ENCODE measurements at regions not wholly inside any gene's neighbourhood (a gene's known extent, or its start where the extent isn't known, plus 50 kb on each side); places are given as distances from the start of the nearest gene placed in this dataset.

GRCh38 chr1:227432181-227432535, 113.9 kb upstream of the CDC42BPA start:
- DNase-seq (ENCODE audit: low read depth, low spot score) (no peak), FAIRE-seq (no peak)
- H3K4me3 ChIP-seq (ENCODE audit: control insufficient read depth in 2 of 3, extremely low read depth in 1 of 3, insufficient read depth in 2 of 3, low read depth in 1 of 3, low read length in 3 of 3), result no peak overlapping the region
- TF ChIP-seq EZH2 (IDR thresholded peaks at IDR 0.05; ENCODE audit: low read length), result no peak
- TF ChIP-seq CTCF (optimal IDR thresholded peaks at IDR 0.05 in 1 of 3, IDR thresholded peaks at IDR 0.05 in 1 of 3, conservative IDR thresholded peaks at IDR 0.05 in 1 of 3; ENCODE audit: extremely low read depth in 1 of 3, insufficient read depth in 2 of 3, low read length in 3 of 3), result no peak
- H3K9me3 ChIP-seq (ENCODE audit: control insufficient read depth, low read depth, low read length), result no peaks in the 10 kb centered on the region
- H3K9me1 ChIP-seq (ENCODE audit: control insufficient read depth, extremely low read depth, insufficient read depth, low read length), result no peaks in the 10 kb centered on the region
- no peaks in the 10 kb centered on the region for H4K20me1 ChIP-seq (ENCODE audit: control insufficient read depth, extremely low read depth, insufficient read depth, low read length)
- dilution Hi-C loops (cut with MboI; ENCODE audit: extremely low pct_ligation_motif_present, low sequenced_read_pairs), result no loop called here
- no peak overlapping the region for H2AFZ ChIP-seq (ENCODE audit: control insufficient read depth, low read length)
- H3K4me2 ChIP-seq (ENCODE audit: control insufficient read depth, extremely low read depth, insufficient read depth, low read depth, low read length), result no peak overlapping the region
- H3K36me3 ChIP-seq (ENCODE audit: control insufficient read depth in 2 of 2, extremely low read depth in 1 of 2, insufficient read depth in 2 of 2, low read length in 2 of 2), result no peaks in the 10 kb centered on the region
- no peak overlapping the region for H3K9ac ChIP-seq (ENCODE audit: control insufficient read depth, extremely low read depth, insufficient read depth, low read length)
- no peaks in the 10 kb centered on the region for H3K27me3 ChIP-seq (ENCODE audit: control insufficient read depth, extremely low read depth, insufficient read depth, low read length)
- no peaks in the 10 kb centered on the region for H3K79me2 ChIP-seq (ENCODE audit: control insufficient read depth, insufficient read depth, low read length)
- no peaks in the 10 kb centered on the region for H3K4me1 ChIP-seq (ENCODE audit: control insufficient read depth, extremely low read depth, insufficient read depth, low read length)
- H3K27ac ChIP-seq (ENCODE audit: control insufficient read depth, insufficient read depth, low read length), result no peak overlapping the region

- dilution Hi-C loops (cut with MboI; ENCODE audit: extremely low pct_ligation_motif_present, low sequenced_read_pairs), result no loop called here
- Histone ChIP-seq H3K27me3 (ENCODE audit: control insufficient read depth, extremely low read depth, insufficient read depth, low read length) (no peaks in the 10 kb centered on the region), H3K9me3 (ENCODE audit: control insufficient read depth, low read depth, low read length) (no peaks in the 10 kb centered on the region), H3K36me3 (ENCODE audit: control insufficient read depth in 2 of 2, extremely low read depth in 1 of 2, insufficient read depth in 2 of 2, low read length in 2 of 2) (no peaks in the 10 kb centered on the region), H3K4me3 (ENCODE audit: control insufficient read depth in 2 of 3, extremely low read depth in 1 of 3, insufficient read depth in 2 of 3, low read depth in 1 of 3, low read length in 3 of 3) (no peak overlapping the region), H2AFZ (ENCODE audit: control insufficient read depth, low read length) (no peak overlapping the region), H3K4me1 (ENCODE audit: control insufficient read depth, extremely low read depth, insufficient read depth, low read length) (no peaks in the 10 kb centered on the region), H3K79me2 (ENCODE audit: control insufficient read depth, insufficient read depth, low read length) (no peaks in the 10 kb centered on the region), H3K9me1 (ENCODE audit: control insufficient read depth, extremely low read depth, insufficient read depth, low read length) (no peaks in the 10 kb centered on the region), H3K4me2 (ENCODE audit: control insufficient read depth, extremely low read depth, insufficient read depth, low read depth, low read length) (no peak overlapping the region), H3K27ac (ENCODE audit: control insufficient read depth, insufficient read depth, low read length) (no peak overlapping the region), H4K20me1 (ENCODE audit: control insufficient read depth, extremely low read depth, insufficient read depth, low read length) (no peaks in the 10 kb centered on the region), H3K9ac (ENCODE audit: control insufficient read depth, extremely low read depth, insufficient read depth, low read length) (no peak overlapping the region)
- DNase-seq (ENCODE audit: low read depth, low spot score) (no peak), FAIRE-seq (no peak)
- TF ChIP-seq CTCF (optimal IDR thresholded peaks at IDR 0.05 in 1 of 3, IDR thresholded peaks at IDR 0.05 in 1 of 3, conservative IDR thresholded peaks at IDR 0.05 in 1 of 3; ENCODE audit: extremely low read depth in 1 of 3, insufficient read depth in 2 of 3, low read length in 3 of 3) (no peak), EZH2 (IDR thresholded peaks at IDR 0.05; ENCODE audit: low read length) (no peak)
Measured at GRCh38 chr1:227429447-227430359, 111.4 kb upstream of the CDC42BPA start.

Data from keratinocyte (primary cell).